ENCODE measurements at regions not wholly inside any gene's neighbourhood (a gene's known extent, or its start where the extent isn't known, plus 50 kb on each side); places are given as distances from the start of the nearest gene placed in this dataset.

DNA sequence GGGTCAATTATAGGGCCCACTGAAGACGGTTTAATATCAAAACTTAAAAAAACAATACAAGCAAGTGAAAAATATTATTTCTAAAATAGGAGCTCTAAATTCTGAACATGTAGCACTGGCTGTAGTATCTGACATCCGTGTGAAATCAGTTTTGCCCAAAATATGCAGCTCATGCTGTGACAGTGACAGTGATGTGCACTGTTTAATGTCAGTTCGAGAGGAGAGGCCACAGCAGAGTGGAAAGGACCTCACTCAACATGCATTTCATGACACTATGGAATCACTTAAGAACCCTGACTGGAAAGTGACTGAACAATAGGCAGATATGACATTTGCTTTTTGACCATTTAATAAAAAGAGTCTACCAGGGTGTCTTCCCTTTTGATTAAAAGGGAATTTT, 397.0 kb downstream of the FRK start:
- TF ChIP-seq MAX (IDR thresholded peaks at IDR 0.05; ENCODE audit: low read depth) = no peak
- no peak for TF ChIP-seq ELF1 (IDR thresholded peaks at IDR 0.05)
- TF ChIP-seq, protein P1, sequence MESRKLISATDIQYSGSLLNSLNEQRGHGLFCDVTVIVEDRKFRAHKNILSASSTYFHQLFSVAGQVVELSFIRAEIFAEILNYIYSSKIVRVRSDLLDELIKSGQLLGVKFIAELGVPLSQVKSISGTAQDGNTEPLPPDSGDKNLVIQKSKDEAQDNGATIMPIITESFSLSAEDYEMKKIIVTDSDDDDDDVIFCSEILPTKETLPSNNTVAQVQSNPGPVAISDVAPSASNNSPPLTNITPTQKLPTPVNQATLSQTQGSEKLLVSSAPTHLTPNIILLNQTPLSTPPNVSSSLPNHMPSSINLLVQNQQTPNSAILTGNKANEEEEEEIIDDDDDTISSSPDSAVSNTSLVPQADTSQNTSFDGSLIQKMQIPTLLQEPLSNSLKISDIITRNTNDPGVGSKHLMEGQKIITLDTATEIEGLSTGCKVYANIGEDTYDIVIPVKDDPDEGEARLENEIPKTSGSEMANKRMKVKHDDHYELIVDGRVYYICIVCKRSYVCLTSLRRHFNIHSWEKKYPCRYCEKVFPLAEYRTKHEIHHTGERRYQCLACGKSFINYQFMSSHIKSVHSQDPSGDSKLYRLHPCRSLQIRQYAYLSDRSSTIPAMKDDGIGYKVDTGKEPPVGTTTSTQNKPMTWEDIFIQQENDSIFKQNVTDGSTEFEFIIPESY (IDR thresholded peaks at IDR 0.05; ENCODE audit: borderline replicate concordance, low read depth) = no peak
- no peak for TF ChIP-seq CTCF (IDR thresholded peaks at IDR 0.05)
- no peak for TF ChIP-seq EP300 (IDR thresholded peaks at IDR 0.05; ENCODE audit: borderline replicate concordance in 1 of 2, low read depth in 1 of 2, low read length in 1 of 2)
- TF ChIP-seq POLR2AphosphoS5 (IDR thresholded peaks at IDR 0.05; ENCODE audit: low read depth, low read length) = no peak
- TF ChIP-seq SMC3 (IDR thresholded peaks at IDR 0.05; ENCODE audit: low read depth, low read length) = no peak
- TF ChIP-seq TAF1 (IDR thresholded peaks at IDR 0.05; ENCODE audit: borderline replicate concordance, low read depth, low read length) = no peak
- TF ChIP-seq GABPA (IDR thresholded peaks at IDR 0.05; ENCODE audit: low read depth) = no peak
- no peak for TF ChIP-seq JUND (IDR thresholded peaks at IDR 0.05)

All from SK-N-SH (cell line).